GM12891 (cell line): ENCODE measurements at regions not wholly inside any gene's neighbourhood (a gene's known extent, or its start where the extent isn't known, plus 50 kb on each side); places are given as distances from the start of the nearest gene placed in this dataset.

Experiments
- POLR2A ChIP-seq: IDR thresholded peaks from 2 replicates; pipeline ENCODE4 v1.6.1; 2011; ENCODE audit warnings: low read depth, low read length, control low read depth
- POLR2AphosphoS5 ChIP-seq: IDR thresholded peaks from 2 replicates; pipeline ENCODE4 v1.6.1; 2011; ENCODE audit warnings: low read depth, low read length, control low read depth
- SPI1 ChIP-seq: IDR thresholded peaks from 2 replicates; pipeline ENCODE4 v1.6.1; 2011; ENCODE audit warnings: low read depth, low read length, control low read depth

- TF ChIP-seq POLR2A (no peak), POLR2AphosphoS5 (no peak), SPI1 (no peak)
Observed at GRCh38 chr6:145189836-145190235, 545.5 kb downstream of the EPM2A start.
